Testis (tissue), 2 donors: ENCODE measurements at regions not wholly inside any gene's neighbourhood (a gene's known extent, or its start where the extent isn't known, plus 50 kb on each side); places are given as distances from the start of the nearest gene placed in this dataset.

Source experiments
- DNase-seq: peaks from one replicate; pipeline ENCODE4 v3.0.0-alpha.2; 2019
- H3K27ac ChIP-seq, 2 donors: fragments of 200-600 bp; sonication (generic); one replicate each; pipeline ENCODE4 v1.5.1; 2019
- H3K27me3 ChIP-seq: fragments of 200-600 bp; sonication (generic); one replicate; pipeline ENCODE4 v1.5.1; 2019
- H3K36me3 ChIP-seq: fragments of 200-600 bp; sonication (generic); one replicate; pipeline ENCODE4 v1.5.1; 2017; ENCODE audit warnings: low read depth; ENCODE audit errors: missing control alignments
- H3K4me1 ChIP-seq: fragments of 200-600 bp; sonication (generic); one replicate; pipeline ENCODE4 v1.5.1; 2019
- H3K4me3 ChIP-seq, 2 donors: fragments of 200-600 bp; sonication (generic); one replicate each; pipeline ENCODE4 v1.5.1; 2017 to 2019
- H3K9me3 ChIP-seq: fragments of 200-600 bp; sonication (generic); one replicate; pipeline ENCODE4 v1.5.1; 2017
- POLR2A ChIP-seq: fragments of 450-650 bp; IDR thresholded peaks from one replicate; pipeline ENCODE4 v1.6.1; 2017; ENCODE audit warnings: antibody characterized with exemption, mild to moderate bottlenecking, moderate library complexity
- WGBS, 2 donors: methylation state at CpG; one replicate each; pipeline ENCODE4 v1.1.5; 2018; 5-methylcytosine and 5-hydroxymethylcytosine counted together
- intact Hi-C: fragments of 100-400 bp; cut with DNase I; formaldehyde crosslinking; loops from one replicate; pipeline ENCODE4 v1.15.1; 2023; ENCODE audit warnings: low total_unique reads
- TF ChIP-seq, protein P1 (sequence below), 3 experiments: fragments of 450-650 bp in 2 of 3; fragments of 200-600 bp in 1 of 3; sonication (generic) in 1 of 3; IDR thresholded peaks; one replicate each; pipeline ENCODE4 v1.5.1; 2016 to 2019; ENCODE audit warnings: antibody characterized with exemption in 3 of 3, mild to moderate bottlenecking in 2 of 3, moderate library complexity in 1 of 3

DNA sequence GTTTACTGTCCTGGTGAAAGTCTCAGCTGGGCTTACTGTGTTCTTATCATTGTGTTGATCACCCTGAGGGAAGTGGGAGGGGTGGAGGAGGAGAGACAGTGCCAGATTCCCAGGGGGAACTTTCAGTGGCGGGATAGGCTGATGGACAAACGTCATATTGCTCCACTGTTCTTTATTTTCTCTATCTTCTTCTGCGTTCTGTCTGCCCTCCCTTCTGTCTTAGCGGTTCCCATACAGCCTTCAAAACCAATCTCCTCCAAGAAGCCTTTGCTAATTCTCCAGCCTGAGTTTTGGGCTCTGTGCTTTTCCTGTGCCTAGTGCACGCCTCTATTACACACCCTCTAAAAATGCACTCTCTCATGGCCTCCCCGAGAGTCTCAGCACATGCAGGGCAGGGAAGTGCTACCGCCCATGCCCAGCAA is 448.7 kb upstream of the FAT1 start:
- Histone ChIP-seq H3K27me3 (no peaks in the 10 kb centered on the region), H3K9me3 (no peaks in the 10 kb centered on the region), H3K4me1 (no peaks in the 10 kb centered on the region), H3K36me3 (no peaks in the 10 kb centered on the region), H3K27ac (no peak overlapping the region), H3K4me3 (no peak overlapping the region)
- intact Hi-C loops = no loop called here
- 68 to 77% methylated on average over 7 of the region's 7 CpGs for WGBS, 2 donors
- TF ChIP-seq POLR2A = no peak
- TF ChIP-seq, protein P1, sequence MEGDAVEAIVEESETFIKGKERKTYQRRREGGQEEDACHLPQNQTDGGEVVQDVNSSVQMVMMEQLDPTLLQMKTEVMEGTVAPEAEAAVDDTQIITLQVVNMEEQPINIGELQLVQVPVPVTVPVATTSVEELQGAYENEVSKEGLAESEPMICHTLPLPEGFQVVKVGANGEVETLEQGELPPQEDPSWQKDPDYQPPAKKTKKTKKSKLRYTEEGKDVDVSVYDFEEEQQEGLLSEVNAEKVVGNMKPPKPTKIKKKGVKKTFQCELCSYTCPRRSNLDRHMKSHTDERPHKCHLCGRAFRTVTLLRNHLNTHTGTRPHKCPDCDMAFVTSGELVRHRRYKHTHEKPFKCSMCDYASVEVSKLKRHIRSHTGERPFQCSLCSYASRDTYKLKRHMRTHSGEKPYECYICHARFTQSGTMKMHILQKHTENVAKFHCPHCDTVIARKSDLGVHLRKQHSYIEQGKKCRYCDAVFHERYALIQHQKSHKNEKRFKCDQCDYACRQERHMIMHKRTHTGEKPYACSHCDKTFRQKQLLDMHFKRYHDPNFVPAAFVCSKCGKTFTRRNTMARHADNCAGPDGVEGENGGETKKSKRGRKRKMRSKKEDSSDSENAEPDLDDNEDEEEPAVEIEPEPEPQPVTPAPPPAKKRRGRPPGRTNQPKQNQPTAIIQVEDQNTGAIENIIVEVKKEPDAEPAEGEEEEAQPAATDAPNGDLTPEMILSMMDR (IDR thresholded peaks at IDR 0.05) = no peak
- no peak for DNase-seq

DNA sequence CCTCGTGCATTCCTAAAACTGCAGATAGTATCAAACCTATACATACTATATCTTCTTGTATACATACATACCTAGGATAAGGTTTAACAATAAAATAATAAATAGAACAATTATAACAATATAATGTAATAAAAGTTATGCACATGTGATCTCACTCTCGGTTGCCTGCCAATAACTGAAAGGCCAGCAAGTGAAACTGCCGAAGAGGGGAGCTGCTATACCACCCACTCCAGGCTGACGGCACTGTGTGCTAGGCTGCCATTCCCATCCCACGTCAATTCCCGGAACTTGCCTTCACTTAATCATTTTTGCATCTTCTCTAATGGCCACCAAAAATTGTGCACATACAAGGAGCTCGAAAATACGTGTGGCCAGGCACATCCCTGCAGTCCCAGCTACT is 451.1 kb upstream of the FAT1 start:
- 88% methylated on average over 8 of the region's 8 CpGs for WGBS, 2 donors
- Histone ChIP-seq H3K9me3 (no peaks in the 10 kb centered on the region), H3K4me1 (no peaks in the 10 kb centered on the region), H3K27ac (no peak overlapping the region), H3K4me3 (no peak overlapping the region), H3K36me3 (no peaks in the 10 kb centered on the region), H3K27me3 (no peaks in the 10 kb centered on the region)
- TF ChIP-seq, protein P1 (IDR thresholded peaks at IDR 0.05) = no peak
- TF ChIP-seq POLR2A = no peak
- DNase-seq = no peak
- intact Hi-C loops = no loop called here

DNA sequence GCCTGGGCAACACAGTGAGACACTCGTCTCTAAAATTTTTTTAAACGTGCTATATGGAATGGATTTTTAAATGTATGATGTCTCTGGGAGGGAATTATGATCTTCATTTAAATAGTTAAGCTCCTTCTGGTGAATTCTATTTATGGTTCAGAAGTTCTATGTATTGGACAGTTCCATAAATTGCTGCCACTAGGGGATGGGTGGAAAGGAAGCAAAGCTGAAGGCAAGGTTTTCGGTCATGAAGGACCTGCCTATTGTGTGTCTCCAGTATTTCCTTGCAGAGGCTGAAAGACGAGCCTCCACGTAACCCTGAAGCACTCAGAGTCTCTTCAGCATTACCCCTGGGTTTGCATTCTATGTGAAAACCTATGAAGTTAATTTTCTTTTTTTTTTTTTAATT is 451.5 kb upstream of the FAT1 start:
- intact Hi-C loops = no loop called here
- Histone ChIP-seq H3K27ac (no peak overlapping the region), H3K4me3 (no peak overlapping the region), H3K27me3 (no peaks in the 10 kb centered on the region), H3K4me1 (no peaks in the 10 kb centered on the region), H3K9me3 (no peaks in the 10 kb centered on the region), H3K36me3 (no peaks in the 10 kb centered on the region)
- WGBS, 2 donors = 89 to 91% methylated on average over 5 of the region's 5 CpGs
- TF ChIP-seq, protein P1 (IDR thresholded peaks at IDR 0.05) = no peak
- no peak for DNase-seq

DNA sequence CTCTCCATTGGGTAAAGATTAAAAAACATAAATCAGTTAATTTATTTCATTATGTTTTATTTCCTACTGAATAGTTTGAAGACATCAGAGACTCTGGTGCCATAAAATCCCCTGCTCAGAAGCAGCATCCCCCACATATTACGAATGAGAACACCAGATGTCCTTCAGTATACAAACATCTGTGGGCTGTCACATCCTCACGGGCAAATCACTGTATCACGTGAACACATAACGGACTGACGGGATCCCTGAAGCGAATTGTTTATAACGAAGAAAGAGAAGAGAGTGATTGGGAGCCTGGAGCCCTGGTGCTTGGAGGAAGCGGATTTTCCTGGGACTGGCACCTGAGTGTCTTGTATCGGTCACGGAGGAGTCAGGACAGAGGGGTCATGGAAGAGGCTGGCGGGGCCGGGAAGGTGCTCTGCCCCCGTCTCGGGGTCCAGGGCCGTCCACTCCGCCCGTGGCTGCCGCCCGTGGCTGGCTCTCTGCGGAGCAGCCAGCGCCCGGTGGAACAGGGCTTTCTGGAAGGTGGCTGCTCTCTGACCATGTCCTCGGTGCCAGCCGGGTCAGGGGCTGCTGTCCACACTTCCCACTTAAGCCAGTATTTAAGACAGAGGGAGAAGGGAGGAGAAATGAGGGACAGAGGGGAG is 452.7 kb upstream of the FAT1 start:
- WGBS, 2 donors = 69 to 71% methylated on average over 23 to 24 of the region's 24 CpGs
- H3K27me3 ChIP-seq = no peaks in the 10 kb centered on the region
- TF ChIP-seq, protein P1 (IDR thresholded peaks at IDR 0.05) = no peak
- no peak for TF ChIP-seq POLR2A
- intact Hi-C loops = no loop called here
- no peak for DNase-seq
- H3K4me1 ChIP-seq = no peaks in the 10 kb centered on the region
- no peaks in the 10 kb centered on the region for H3K9me3 ChIP-seq
- H3K27ac ChIP-seq = no peak overlapping the region
- H3K4me3 ChIP-seq = no peak overlapping the region
- H3K36me3 ChIP-seq = no peaks in the 10 kb centered on the region

DNA sequence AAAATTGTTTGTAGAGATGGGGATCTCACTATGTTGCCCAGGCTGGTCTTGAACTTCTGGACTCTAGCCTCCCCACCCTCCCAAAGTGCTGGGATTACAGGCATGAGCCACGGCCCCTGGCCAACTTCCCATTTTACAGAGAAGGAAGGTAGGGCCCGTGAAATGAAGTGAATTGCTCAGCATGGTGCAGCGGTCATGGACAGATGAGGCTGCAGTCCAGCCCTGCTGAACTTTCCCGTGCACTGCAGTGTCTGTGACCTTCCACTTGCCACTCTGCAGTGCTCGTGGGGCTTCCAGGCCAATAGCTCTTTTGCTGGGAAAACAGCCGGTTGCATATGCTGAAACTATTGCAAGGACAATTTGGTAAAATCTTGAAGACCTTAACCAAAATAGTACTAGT is 454.4 kb upstream of the FAT1 start:
- no peak overlapping the region for H3K4me3 ChIP-seq
- no peaks in the 10 kb centered on the region for H3K9me3 ChIP-seq
- H3K36me3 ChIP-seq = no peaks in the 10 kb centered on the region
- intact Hi-C loops = no loop called here
- DNase-seq = no peak
- no peak for TF ChIP-seq POLR2A
- TF ChIP-seq, protein P1 (IDR thresholded peaks at IDR 0.05) = no peak
- no peaks in the 10 kb centered on the region for H3K4me1 ChIP-seq
- H3K27me3 ChIP-seq = no peaks in the 10 kb centered on the region
- 57 to 59% methylated on average over 6 of the region's 6 CpGs for WGBS, 2 donors
- no peak overlapping the region for H3K27ac ChIP-seq
